HCT116 (cell line): ENCODE measurements at regions not wholly inside any gene's neighbourhood (a gene's known extent, or its start where the extent isn't known, plus 50 kb on each side); places are given as distances from the start of the nearest gene placed in this dataset.

Experiments
- ATAC-seq: fragments of 200-7000 bp; cut with Tn5 transposase; 2 replicates; pipeline ENCODE4 v1.9.1; 2020; ENCODE audit warnings: mild to moderate bottlenecking, moderate library complexity
- BruUV-seq: library from RNA; stranded (reverse); fragments of 400-500 nt; replicated peaks from 2 replicates; lab custom pipeline; 2021; lab: Mats Ljungman, UMichigan
- CTCF ChIA-PET: fragments of 300-600 bp; sonication (Branson Sonifier 250); formaldehyde crosslinking; loops from one replicate; lab custom pipeline; 2021; ENCODE audit warnings: antibody characterized with exemption; lab: Charles Lee
- POLR2A ChIA-PET: fragments of 300-600, 350-600 bp; sonication (Branson Sonifier 250); formaldehyde crosslinking; loops from one replicate; lab custom pipeline; 2021; ENCODE audit warnings: antibody characterized with exemption; lab: Charles Lee
- RAD21 ChIA-PET, 2 experiments: fragments of 300-600 bp; sonication (Branson Sonifier 250); formaldehyde crosslinking; loops; one replicate each; lab custom pipeline; 2023; ENCODE audit warnings: low total read pairs in 2 of 2; ENCODE audit not compliant: uncharacterized antibody in 2 of 2, unreplicated experiment in 2 of 2, low non-redundant PET in 1 of 2; lab: Charles Lee
- DNase-seq: peaks from one replicate; pipeline ENCODE4 v3.0.0-alpha.2; 2010; ENCODE audit warnings: low read depth, low spot score
- H2AFZ ChIP-seq: fragments of 200-600 bp; shearing (Covaris generic), sonication (generic); 2 replicates; pipeline ENCODE4 v1.6.1; 2017; ENCODE audit warnings: low read depth, mixed run types, mixed read lengths, antibody characterized with exemption, low read length; ENCODE audit not compliant: poor library complexity, severe bottlenecking
- H3K27ac ChIP-seq: 2 replicates; pipeline ENCODE4 v1.5.1; 2012; ENCODE audit warnings: low read depth, low read length
- H3K27me3 ChIP-seq: fragments of 200-600 bp; sonication (generic); 2 replicates; pipeline ENCODE4 v1.6.1; 2016; ENCODE audit warnings: mixed run types, low read length, mixed read lengths; ENCODE audit not compliant: insufficient read depth
- H3K36me3 ChIP-seq, 2 experiments: fragments of 200-500 bp in 1 of 2; fragments of 200-600 bp in 1 of 2; sonication (Bioruptor generic) in 1 of 2; sonication (generic) in 1 of 2; 2 replicates each; pipeline versions ENCODE4 v1.5.1 to v1.6.1; 2014 to 2016; ENCODE audit warnings: low read length in 2 of 2, inconsistent platforms in 1 of 2, mixed read lengths in 1 of 2, mixed run types in 1 of 2; ENCODE audit not compliant: insufficient read depth in 2 of 2, control insufficient read depth in 1 of 2
- H3K4me1 ChIP-seq, 2 experiments: fragments of 200-600 bp in 1 of 2; sonication (generic) in 1 of 2; 2 replicates each; pipeline versions ENCODE4 v1.5.1 to v1.6.1; 2012 to 2017; ENCODE audit warnings: low read length in 2 of 2, inconsistent platforms in 1 of 2, mild to moderate bottlenecking in 1 of 2, mixed read lengths in 1 of 2, mixed run types in 1 of 2, moderate library complexity in 1 of 2; ENCODE audit not compliant: insufficient read depth in 2 of 2, control insufficient read depth in 1 of 2
- H3K4me2 ChIP-seq: fragments of 200-600 bp; sonication (generic); 2 replicates; pipeline ENCODE4 v1.6.1; 2017; ENCODE audit warnings: mixed run types, low read length, mixed read lengths
- H3K4me3 ChIP-seq, 2 experiments: fragments of 200-600 bp in 1 of 2; sonication (generic) in 1 of 2; replicated peaks in 1 of 2; 2 replicates each; pipeline ENCODE4 v1.5.1; 2011 to 2016; ENCODE audit warnings: low read length in 2 of 2, control low read depth in 1 of 2, low read depth in 1 of 2, mild to moderate bottlenecking in 1 of 2, mixed read lengths in 1 of 2, mixed run types in 1 of 2
- H3K79me2 ChIP-seq: fragments of 200-600 bp; sonication (generic); 2 replicates; pipeline ENCODE4 v1.6.1; 2017; ENCODE audit warnings: mild to moderate bottlenecking, mixed run types, low read length, moderate library complexity, mixed read lengths; ENCODE audit not compliant: insufficient read depth
- H3K9ac ChIP-seq: fragments of 200-600 bp; sonication (generic); 2 replicates; pipeline ENCODE4 v1.6.1; 2016; ENCODE audit warnings: low read length, mixed read lengths
- H3K9me2 ChIP-seq: fragments of 200-600 bp; sonication (generic), shearing (Covaris generic); 2 replicates; pipeline ENCODE4 v1.6.1; 2017; ENCODE audit warnings: mixed run types, mild to moderate bottlenecking, moderate library complexity; ENCODE audit not compliant: insufficient read depth
- H3K9me3 ChIP-seq, 2 experiments: fragments of 200-500 bp in 1 of 2; fragments of 200-600 bp in 1 of 2; sonication (Bioruptor generic) in 1 of 2; sonication (generic) in 1 of 2; 2 replicates each; pipeline ENCODE4 v1.6.1; 2014 to 2017; ENCODE audit warnings: low read length in 2 of 2, mixed read lengths in 2 of 2, inconsistent platforms in 1 of 2, low read depth in 1 of 2, mild to moderate bottlenecking in 1 of 2, mixed run types in 1 of 2, moderate library complexity in 1 of 2; ENCODE audit not compliant: control insufficient read depth in 1 of 2, insufficient read depth in 1 of 2
- H4K20me1 ChIP-seq: fragments of 200-600 bp; sonication (generic), shearing (Covaris generic); 2 replicates; pipeline ENCODE4 v1.6.1; 2017; ENCODE audit warnings: mixed run types, mild to moderate bottlenecking, moderate library complexity; ENCODE audit not compliant: insufficient read depth
- CEBPB ChIP-seq: IDR thresholded peaks from 2 replicates; pipeline ENCODE4 v1.6.1; 2012; ENCODE audit warnings: low read depth
- EGR1 ChIP-seq: IDR thresholded peaks from 2 replicates; pipeline ENCODE4 v1.6.1; 2012; ENCODE audit warnings: low read depth
- POLR2AphosphoS5 ChIP-seq: IDR thresholded peaks from 2 replicates; pipeline ENCODE4 v1.6.1; 2011; ENCODE audit warnings: mild to moderate bottlenecking, low read depth, low read length, moderate library complexity
- TCF7L2 ChIP-seq: IDR thresholded peaks from 2 replicates; pipeline ENCODE4 v1.7.0; 2011; ENCODE audit warnings: borderline replicate concordance, inconsistent platforms; ENCODE audit not compliant: insufficient read depth, insufficient read length; ENCODE audit errors: extremely low read depth
- ZNF274 ChIP-seq: fragments of 200-500 bp; sonication (Bioruptor generic); IDR thresholded peaks from 2 replicates; pipeline ENCODE4 v1.6.1; 2014; ENCODE audit warnings: mild to moderate bottlenecking, low read depth, low read length, inconsistent platforms
- intact Hi-C: fragments of 100-400 bp; cut with micrococcal nuclease; formaldehyde crosslinking; loops from 2 replicates; pipeline ENCODE4 v1.10.0; 2022
- TF ChIP-seq, protein P1 (sequence below): IDR thresholded peaks from 2 replicates; pipeline ENCODE4 v1.6.1; 2012; ENCODE audit warnings: low read depth
- TF ChIP-seq, protein P2 (sequence below): IDR thresholded peaks from 2 replicates; pipeline ENCODE4 v1.6.1; 2012

DNA sequence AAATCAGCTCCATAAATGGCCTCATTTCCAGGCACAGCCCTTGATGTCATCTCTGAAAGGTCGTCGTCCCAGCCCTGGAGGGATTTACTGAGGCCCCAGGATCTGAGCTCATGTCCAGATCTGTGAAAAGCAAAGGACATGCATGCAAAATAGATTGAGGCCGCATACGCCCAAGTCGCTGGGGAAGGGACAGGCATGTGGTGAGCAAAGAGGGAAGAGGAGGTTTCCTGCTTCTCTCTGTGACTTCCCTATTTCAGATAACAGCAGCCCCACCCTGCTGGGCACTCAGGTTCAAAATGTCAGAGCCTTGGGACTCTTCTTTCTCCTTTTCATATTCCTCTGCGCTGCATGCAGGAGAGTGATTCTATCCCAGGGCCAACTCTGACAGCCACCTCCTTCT is 197.2 kb downstream of the ADSS2 start:
- H3K9me3 ChIP-seq = no peaks in the 10 kb centered on the region
- H3K27ac ChIP-seq = no peak overlapping the region
- TF ChIP-seq TCF7L2 = no peak
- TF ChIP-seq POLR2AphosphoS5 = no peak
- ChIA-PET POLR2A (no interaction called here), RAD21 (no interaction called here), CTCF (no interaction called here)
- no TSS peak for BruUV-seq
- no peaks in the 10 kb centered on the region for H3K79me2 ChIP-seq
- DNase-seq (no peak), ATAC-seq (no peak)
- no peaks in the 10 kb centered on the region for H3K9me2 ChIP-seq
- intact Hi-C loops = no loop called here
- no peaks in the 10 kb centered on the region; the same call in 1 of the 2 replicates for H3K27me3 ChIP-seq
- no peak overlapping the region for H3K4me3 ChIP-seq
- no peak overlapping the region for H2AFZ ChIP-seq
- H3K9ac ChIP-seq = no peak overlapping the region
- no peak overlapping the region for H3K4me2 ChIP-seq
- H4K20me1 ChIP-seq = no peaks in the 10 kb centered on the region
- no peaks in the 10 kb centered on the region for H3K36me3 ChIP-seq
- no peaks in the 10 kb centered on the region for H3K4me1 ChIP-seq

DNA sequence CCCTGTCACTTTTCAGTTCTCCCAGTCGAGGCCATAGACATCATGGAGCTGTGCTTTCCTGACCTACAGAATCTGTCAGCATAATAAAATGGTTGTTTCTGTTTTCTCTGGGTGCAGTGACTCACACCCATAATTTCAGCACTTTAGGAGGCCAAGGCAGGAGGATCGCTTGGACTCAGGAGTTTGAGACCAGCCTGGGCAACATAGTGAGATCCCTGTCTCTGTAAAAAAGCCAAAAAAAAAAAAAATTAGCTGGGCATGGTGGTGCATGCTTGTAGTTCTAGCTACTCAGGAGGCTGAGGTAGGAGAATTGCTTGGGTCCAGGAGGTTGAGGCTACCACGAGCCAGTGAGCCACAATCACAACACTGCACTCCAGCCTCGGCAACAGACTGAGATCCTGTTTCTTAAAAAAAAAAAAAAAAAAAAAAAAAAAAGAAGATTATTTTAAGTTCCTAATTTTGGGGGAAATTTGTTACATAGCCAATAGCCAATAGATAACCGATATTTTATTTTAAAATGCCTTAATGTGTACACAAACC is 196.2 kb downstream of the ADSS2 start:
- H3K9me2 ChIP-seq = no peaks in the 10 kb centered on the region
- TF ChIP-seq EGR1 (no peak), CEBPB (no peak), TCF7L2 (no peak), ZNF274 (no peak)
- TF ChIP-seq, protein P1, sequence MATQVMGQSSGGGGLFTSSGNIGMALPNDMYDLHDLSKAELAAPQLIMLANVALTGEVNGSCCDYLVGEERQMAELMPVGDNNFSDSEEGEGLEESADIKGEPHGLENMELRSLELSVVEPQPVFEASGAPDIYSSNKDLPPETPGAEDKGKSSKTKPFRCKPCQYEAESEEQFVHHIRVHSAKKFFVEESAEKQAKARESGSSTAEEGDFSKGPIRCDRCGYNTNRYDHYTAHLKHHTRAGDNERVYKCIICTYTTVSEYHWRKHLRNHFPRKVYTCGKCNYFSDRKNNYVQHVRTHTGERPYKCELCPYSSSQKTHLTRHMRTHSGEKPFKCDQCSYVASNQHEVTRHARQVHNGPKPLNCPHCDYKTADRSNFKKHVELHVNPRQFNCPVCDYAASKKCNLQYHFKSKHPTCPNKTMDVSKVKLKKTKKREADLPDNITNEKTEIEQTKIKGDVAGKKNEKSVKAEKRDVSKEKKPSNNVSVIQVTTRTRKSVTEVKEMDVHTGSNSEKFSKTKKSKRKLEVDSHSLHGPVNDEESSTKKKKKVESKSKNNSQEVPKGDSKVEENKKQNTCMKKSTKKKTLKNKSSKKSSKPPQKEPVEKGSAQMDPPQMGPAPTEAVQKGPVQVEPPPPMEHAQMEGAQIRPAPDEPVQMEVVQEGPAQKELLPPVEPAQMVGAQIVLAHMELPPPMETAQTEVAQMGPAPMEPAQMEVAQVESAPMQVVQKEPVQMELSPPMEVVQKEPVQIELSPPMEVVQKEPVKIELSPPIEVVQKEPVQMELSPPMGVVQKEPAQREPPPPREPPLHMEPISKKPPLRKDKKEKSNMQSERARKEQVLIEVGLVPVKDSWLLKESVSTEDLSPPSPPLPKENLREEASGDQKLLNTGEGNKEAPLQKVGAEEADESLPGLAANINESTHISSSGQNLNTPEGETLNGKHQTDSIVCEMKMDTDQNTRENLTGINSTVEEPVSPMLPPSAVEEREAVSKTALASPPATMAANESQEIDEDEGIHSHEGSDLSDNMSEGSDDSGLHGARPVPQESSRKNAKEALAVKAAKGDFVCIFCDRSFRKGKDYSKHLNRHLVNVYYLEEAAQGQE = no peak
- TF ChIP-seq, protein P2, sequence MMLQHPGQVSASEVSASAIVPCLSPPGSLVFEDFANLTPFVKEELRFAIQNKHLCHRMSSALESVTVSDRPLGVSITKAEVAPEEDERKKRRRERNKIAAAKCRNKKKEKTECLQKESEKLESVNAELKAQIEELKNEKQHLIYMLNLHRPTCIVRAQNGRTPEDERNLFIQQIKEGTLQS = no peak
- H3K27ac ChIP-seq = no peak overlapping the region
- no TSS peak for BruUV-seq
- no peaks in the 10 kb centered on the region; the same call in 1 of the 2 replicates for H3K27me3 ChIP-seq
- RAD21 ChIA-PET = no interaction called here
- H2AFZ ChIP-seq = no peak overlapping the region
- no peak overlapping the region for H3K4me3 ChIP-seq
- no peaks in the 10 kb centered on the region for H4K20me1 ChIP-seq
- no peak overlapping the region for H3K9ac ChIP-seq
- no peak overlapping the region for H3K4me2 ChIP-seq
- no peaks in the 10 kb centered on the region for H3K4me1 ChIP-seq
- ATAC-seq (no peak), DNase-seq (no peak)
- CTCF ChIA-PET = no interaction called here
- H3K9me3 ChIP-seq = no peaks in the 10 kb centered on the region
- no peaks in the 10 kb centered on the region for H3K79me2 ChIP-seq
- no peaks in the 10 kb centered on the region for H3K36me3 ChIP-seq
- POLR2A ChIA-PET = no interaction called here
- intact Hi-C loops = no loop called here
